HG02943 (cell line): ENCODE measurements at regions not wholly inside any gene's neighbourhood (a gene's known extent, or its start where the extent isn't known, plus 50 kb on each side); places are given as distances from the start of the nearest gene placed in this dataset.

Source experiments
- ATAC-seq: cut with Tn5 transposase; IDR thresholded peaks from one replicate; pipeline ENCODE4 v1.9.1; 2021; ENCODE audit warnings: mild to moderate bottlenecking, low read depth, moderate library complexity; ENCODE audit not compliant: unreplicated experiment

GRCh38 chr2:157206916-157207315, 50.6 kb upstream of the GALNT5 start:
- no peak for ATAC-seq
